HG02759 (cell line): ENCODE measurements at regions not wholly inside any gene's neighbourhood (a gene's known extent, or its start where the extent isn't known, plus 50 kb on each side); places are given as distances from the start of the nearest gene placed in this dataset.

Source experiments
- ATAC-seq: cut with Tn5 transposase; IDR thresholded peaks from one replicate; pipeline ENCODE4 v1.9.1; 2021; ENCODE audit warnings: mild to moderate bottlenecking, moderate library complexity; ENCODE audit not compliant: unreplicated experiment

GRCh38 chr15:81869161-81869954 lies 176.5 kb downstream of the MEX3B start:
- ATAC-seq: no peak

GRCh38 chr15:81865850-81866537 lies 179.8 kb downstream of the MEX3B start:
- peak; percentile 97 for ATAC-seq

GRCh38 chr15:81863162-81863561 lies 182.7 kb downstream of the MEX3B start:
- no peak for ATAC-seq

GRCh38 chr15:81859737-81860516 lies 185.9 kb downstream of the MEX3B start:
- ATAC-seq: no peak

- no peak for ATAC-seq
Measured at GRCh38 chr15:81858586-81858985, 187.2 kb downstream of the MEX3B start.

GRCh38 chr15:81858136-81858535 lies 187.7 kb downstream of the MEX3B start:
- ATAC-seq: no peak

- ATAC-seq: no peak
Measured at GRCh38 chr15:81856634-81857026, 189.2 kb downstream of the MEX3B start.

- ATAC-seq: no peak
Measured at GRCh38 chr15:81856001-81856633, 189.7 kb downstream of the MEX3B start.

GRCh38 chr15:81853150-81853748 lies 192.6 kb downstream of the MEX3B start:
- ATAC-seq: no peak

- no peak for ATAC-seq
Measured at GRCh38 chr15:81852411-81853149, 193.2 kb downstream of the MEX3B start.

GRCh38 chr15:81851757-81852156 lies 194.1 kb downstream of the MEX3B start:
- ATAC-seq: no peak

GRCh38 chr15:81851325-81851724 lies 194.5 kb downstream of the MEX3B start:
- ATAC-seq: no peak

- ATAC-seq: no peak
Measured at GRCh38 chr15:81849289-81849688, 196.5 kb downstream of the MEX3B start.

GRCh38 chr15:81848701-81849100 lies 197.1 kb downstream of the MEX3B start:
- no peak for ATAC-seq

- no peak for ATAC-seq
Measured at GRCh38 chr15:81843757-81844407, 201.9 kb downstream of the MEX3B start.

- ATAC-seq: peak; percentile 54
Measured at GRCh38 chr15:81843226-81843625, 202.6 kb downstream of the MEX3B start.

GRCh38 chr15:81839387-81839786 lies 206.4 kb downstream of the MEX3B start:
- ATAC-seq: no peak

- no peak for ATAC-seq
Measured at GRCh38 chr15:81835731-81836130, 210.1 kb downstream of the MEX3B start.

GRCh38 chr15:81830520-81830919 lies 215.3 kb downstream of the MEX3B start:
- ATAC-seq: no peak

GRCh38 chr15:81829918-81830317 lies 215.9 kb downstream of the MEX3B start:
- ATAC-seq: no peak
